Testis (tissue), 2 donors: ENCODE measurements at regions not wholly inside any gene's neighbourhood (a gene's known extent, or its start where the extent isn't known, plus 50 kb on each side); places are given as distances from the start of the nearest gene placed in this dataset.
"Not testable (repeated sequence)": the region's sequence is repeated elsewhere in the genome, so short reads cannot be mapped to it uniquely, and the experiment has no call there.

Experiments
- DNase-seq: peaks from one replicate; pipeline ENCODE4 v3.0.0-alpha.2; 2019
- H3K27ac ChIP-seq, 2 donors: fragments of 200-600 bp; sonication (generic); one replicate each; pipeline ENCODE4 v1.5.1; 2019
- H3K27me3 ChIP-seq: fragments of 200-600 bp; sonication (generic); one replicate; pipeline ENCODE4 v1.5.1; 2019
- H3K36me3 ChIP-seq: fragments of 200-600 bp; sonication (generic); one replicate; pipeline ENCODE4 v1.5.1; 2017; ENCODE audit warnings: low read depth; ENCODE audit errors: missing control alignments
- H3K4me1 ChIP-seq: fragments of 200-600 bp; sonication (generic); one replicate; pipeline ENCODE4 v1.5.1; 2019
- H3K4me3 ChIP-seq, 2 donors: fragments of 200-600 bp; sonication (generic); one replicate each; pipeline ENCODE4 v1.5.1; 2017 to 2019
- H3K9me3 ChIP-seq: fragments of 200-600 bp; sonication (generic); one replicate; pipeline ENCODE4 v1.5.1; 2017
- CTCF ChIP-seq, 3 experiments: fragments of 450-650 bp in 2 of 3; fragments of 200-600 bp in 1 of 3; sonication (generic) in 1 of 3; IDR thresholded peaks; one replicate each; pipeline ENCODE4 v1.5.1; 2016 to 2019; ENCODE audit warnings: antibody characterized with exemption in 3 of 3, mild to moderate bottlenecking in 2 of 3, moderate library complexity in 1 of 3
- POLR2A ChIP-seq: fragments of 450-650 bp; IDR thresholded peaks from one replicate; pipeline ENCODE4 v1.6.1; 2017; ENCODE audit warnings: antibody characterized with exemption, mild to moderate bottlenecking, moderate library complexity
- WGBS, 2 donors: methylation state at CpG; one replicate each; pipeline ENCODE4 v1.1.5; 2018; 5-methylcytosine and 5-hydroxymethylcytosine counted together
- intact Hi-C: fragments of 100-400 bp; cut with DNase I; formaldehyde crosslinking; loops from one replicate; pipeline ENCODE4 v1.15.1; 2023; ENCODE audit warnings: low total_unique reads

- Histone ChIP-seq H3K36me3 (no peaks in the 10 kb centered on the region), H3K9me3 (no peaks in the 10 kb centered on the region), H3K27me3 (no peaks in the 10 kb centered on the region), H3K4me1 (no peaks in the 10 kb centered on the region), H3K27ac (no peak overlapping the region), H3K4me3 (no peak overlapping the region)
- DNase-seq = no peak
- WGBS, 2 donors = 95 to 96% methylated on average over 4 of the region's 4 CpGs
- intact Hi-C loops = no loop called here
- no peak for TF ChIP-seq CTCF (IDR thresholded peaks at IDR 0.05)
- TF ChIP-seq POLR2A = no peak
Measured at GRCh38 chr12:68439368-68440045, 107.3 kb upstream of the MDM1 start.

- Histone ChIP-seq H3K4me3 (no peak overlapping the region), H3K36me3 (no peaks in the 10 kb centered on the region), H3K27me3 (no peaks in the 10 kb centered on the region), H3K4me1 (no peaks in the 10 kb centered on the region), H3K27ac (no peak overlapping the region), H3K9me3 (no peaks in the 10 kb centered on the region)
- TF ChIP-seq CTCF (IDR thresholded peaks at IDR 0.05) (no peak), POLR2A (no peak)
- 88 to 89% methylated on average over 5 of the region's 5 CpGs for whole genome bisulfite sequencing, 2 donors
- DNase-seq = no peak
- intact Hi-C loops = no loop called here
Measured at GRCh38 chr12:68440068-68440581, 108.0 kb upstream of the MDM1 start.

GRCh38 chr12:68441167-68441566, 109.0 kb upstream of the MDM1 start:
- intact Hi-C loops = no loop called here
- no peaks in the 10 kb centered on the region for H3K27me3 ChIP-seq
- DNase-seq = no peak
- no peak overlapping the region for H3K4me3 ChIP-seq
- TF ChIP-seq POLR2A = no peak
- no peak for TF ChIP-seq CTCF (IDR thresholded peaks at IDR 0.05)
- no peaks in the 10 kb centered on the region for H3K36me3 ChIP-seq
- H3K27ac ChIP-seq = no peak overlapping the region
- H3K9me3 ChIP-seq = no peaks in the 10 kb centered on the region
- 88 to 91% methylated on average over 1 of the region's 1 CpG for WGBS, 2 donors
- H3K4me1 ChIP-seq = no peaks in the 10 kb centered on the region

- H3K4me3 ChIP-seq, DNase-seq, H3K27ac ChIP-seq, H3K36me3 ChIP-seq, H3K27me3 ChIP-seq, intact Hi-C loops, H3K4me1 ChIP-seq, H3K9me3 ChIP-seq: not testable (repeated sequence)
- WGBS, 2 donors = 93 to 100% methylated on average over 3 of the region's 3 CpGs
Measured at GRCh38 chr12:68442353-68442972, 110.3 kb upstream of the MDM1 start.

- H3K27me3 ChIP-seq, H3K36me3 ChIP-seq, H3K4me1 ChIP-seq, H3K4me3 ChIP-seq, H3K9me3 ChIP-seq, H3K27ac ChIP-seq, DNase-seq, intact Hi-C loops: not testable (repeated sequence)
- 83 to 84% methylated on average over 2 of the region's 2 CpGs for WGBS, 2 donors
Measured at GRCh38 chr12:68443695-68444094, 111.5 kb upstream of the MDM1 start.

- 43 to 47% methylated on average over 1 of the region's 1 CpG for WGBS, 2 donors
- Histone ChIP-seq H3K36me3 (no peaks in the 10 kb centered on the region), H3K9me3 (no peaks in the 10 kb centered on the region), H3K27me3 (no peaks in the 10 kb centered on the region), H3K27ac (no peak overlapping the region), H3K4me1 (no peaks in the 10 kb centered on the region), H3K4me3 (no peak overlapping the region)
- DNase-seq = no peak
- intact Hi-C loops = no loop called here
- no peak for TF ChIP-seq POLR2A
- TF ChIP-seq CTCF (IDR thresholded peaks at IDR 0.05) = no peak
Measured at GRCh38 chr12:68445824-68446223, 113.7 kb upstream of the MDM1 start.
